Tibial nerve (tissue), 4 donors: ENCODE measurements at regions not wholly inside any gene's neighbourhood (a gene's known extent, or its start where the extent isn't known, plus 50 kb on each side); places are given as distances from the start of the nearest gene placed in this dataset.

Source experiments
- DNase-seq, 2 donors: peaks; one replicate each; pipeline ENCODE4 v3.0.0-alpha.2; 2019; ENCODE audit warnings: low spot score in 2 of 2
- H3K27ac ChIP-seq, 4 donors: fragments of 200-600 bp; sonication (generic) in 3 of 4; one replicate each; pipeline ENCODE4 v1.5.1; 2017 to 2019; ENCODE audit warnings: mild to moderate bottlenecking in 1 of 4
- H3K27me3 ChIP-seq, 2 donors: fragments of 200-600 bp; sonication (generic) in 1 of 2; one replicate each; pipeline versions ENCODE4 v1.5.1 to v1.6.0; 2017 to 2019
- H3K36me3 ChIP-seq, 3 donors: fragments of 200-600 bp; sonication (generic); one replicate each; pipeline ENCODE4 v1.5.1; 2018 to 2019
- H3K4me1 ChIP-seq, 4 donors: fragments of 200-600 bp; sonication (generic) in 3 of 4; one replicate each; pipeline ENCODE4 v1.5.1; 2017 to 2019
- H3K4me3 ChIP-seq, 4 donors: fragments of 200-600 bp; sonication (generic) in 3 of 4; one replicate each; pipeline ENCODE4 v1.5.1; 2017 to 2019; ENCODE audit warnings: mild to moderate bottlenecking in 1 of 4, moderate library complexity in 1 of 4
- H3K9me3 ChIP-seq, 4 donors: fragments of 200-600 bp; sonication (generic) in 3 of 4; one replicate each; pipeline ENCODE4 v1.5.1; 2017 to 2019
- CTCF ChIP-seq, 5 experiments: fragments of 200-600 bp in 3 of 5; fragments of 450-650 bp in 2 of 5; sonication (generic) in 3 of 5; IDR thresholded peaks; one replicate each; pipeline ENCODE4 v1.5.1; 2016 to 2019; ENCODE audit warnings: antibody characterized with exemption in 5 of 5, mild to moderate bottlenecking in 3 of 5, moderate library complexity in 2 of 5
- EP300 ChIP-seq, 2 donors: sonication (generic); formaldehyde crosslinking; IDR thresholded peaks; one replicate each; pipeline ENCODE4 v1.6.1; 2017; ENCODE audit warnings: antibody characterized with exemption in 2 of 2, mild to moderate bottlenecking in 1 of 2
- POLR2A ChIP-seq, 2 donors: fragments of 450-650 bp; IDR thresholded peaks; one replicate each; pipeline ENCODE4 v1.6.1; 2017; ENCODE audit warnings: antibody characterized with exemption in 2 of 2, mild to moderate bottlenecking in 2 of 2, moderate library complexity in 2 of 2
- WGBS, 2 donors: methylation state at CpG; one replicate each; pipeline ENCODE4 v1.1.5; 2018; 5-methylcytosine and 5-hydroxymethylcytosine counted together

- TF ChIP-seq POLR2A (IDR thresholded peaks at IDR 0.05) (no peak), CTCF (IDR thresholded peaks at IDR 0.05) (no peak), EP300 (IDR thresholded peaks at IDR 0.05) (no peak)
- 85 to 87% methylated on average over 13 of the region's 13 CpGs for WGBS, 2 donors
- H3K9me3 ChIP-seq, result no peaks in the 10 kb centered on the region
Observed at GRCh38 chr2:122273785-122274419, 518.5 kb downstream of the TSN start.

GRCh38 chr2:122277956-122278355, 522.5 kb downstream of the TSN start:
- H3K4me1 ChIP-seq, result no peaks in the 10 kb centered on the region
- no peak for DNase-seq
- 69 to 71% methylated on average over 3 of the region's 3 CpGs for WGBS, 2 donors
- H3K9me3 ChIP-seq, result peaks cover 0 to 5% (median 0%) of the 10 kb centered on the region in 4 donors
- TF ChIP-seq EP300 (IDR thresholded peaks at IDR 0.05) (no peak), CTCF (IDR thresholded peaks at IDR 0.05) (no peak), POLR2A (IDR thresholded peaks at IDR 0.05) (no peak)
- no peak overlapping the region for H3K4me3 ChIP-seq
- H3K36me3 ChIP-seq, result no peaks in the 10 kb centered on the region
- no peaks in the 10 kb centered on the region for H3K27me3 ChIP-seq
- H3K27ac ChIP-seq, result no peak overlapping the region

More at GRCh38 chr2:122273785-122274419, 518.5 kb downstream of the TSN start:
- DNase-seq, result no peak
- no peaks in the 10 kb centered on the region for H3K4me1 ChIP-seq
- no peaks in the 10 kb centered on the region for H3K36me3 ChIP-seq
- no peak overlapping the region for H3K4me3 ChIP-seq
- H3K27me3 ChIP-seq, result no peaks in the 10 kb centered on the region
- no peak overlapping the region for H3K27ac ChIP-seq

GRCh38 chr2:122300758-122301157, 545.3 kb downstream of the TSN start:
- Histone ChIP-seq H3K9me3 (peaks cover 0 to 24% (median 4%) of the 10 kb centered on the region in 4 donors), H3K4me1 (no peaks in the 10 kb centered on the region), H3K27me3 (no peaks in the 10 kb centered on the region), H3K36me3 (no peaks in the 10 kb centered on the region), H3K4me3 (no peak overlapping the region), H3K27ac (no peak overlapping the region)
- WGBS, 2 donors, result 91 to 94% methylated on average over 3 of the region's 3 CpGs
- DNase-seq, result no peak
- TF ChIP-seq EP300 (IDR thresholded peaks at IDR 0.05) (no peak), POLR2A (IDR thresholded peaks at IDR 0.05) (no peak), CTCF (IDR thresholded peaks at IDR 0.05) (no peak)

GRCh38 chr2:122307763-122308162, 552.3 kb downstream of the TSN start:
- no peaks in the 10 kb centered on the region for H3K27me3 ChIP-seq
- H3K9me3 ChIP-seq, result peaks cover 0 to 6% (median 0%) of the 10 kb centered on the region in 4 donors
- no peak for DNase-seq
- TF ChIP-seq CTCF (IDR thresholded peaks at IDR 0.05) (no peak), EP300 (IDR thresholded peaks at IDR 0.05) (no peak), POLR2A (IDR thresholded peaks at IDR 0.05) (no peak)
- no peaks in the 10 kb centered on the region for H3K4me1 ChIP-seq
- no peak overlapping the region for H3K27ac ChIP-seq
- H3K4me3 ChIP-seq, result no peak overlapping the region
- H3K36me3 ChIP-seq, result no peaks in the 10 kb centered on the region
- WGBS, 2 donors, result 76 to 77% methylated on average over 8 of the region's 8 CpGs

- H3K27ac ChIP-seq, result no peak overlapping the region
- H3K4me3 ChIP-seq, result no peak overlapping the region
- H3K27me3 ChIP-seq, result no peaks in the 10 kb centered on the region
- no peaks in the 10 kb centered on the region for H3K36me3 ChIP-seq
- no peaks in the 10 kb centered on the region for H3K4me1 ChIP-seq
- no peak for TF ChIP-seq EP300 (IDR thresholded peaks at IDR 0.05)
- no peak for TF ChIP-seq POLR2A (IDR thresholded peaks at IDR 0.05)
- no peak for TF ChIP-seq CTCF (IDR thresholded peaks at IDR 0.05)
- 50 to 54% methylated on average over 5 of the region's 5 CpGs for WGBS, 2 donors
- no peak for DNase-seq
- peaks cover 0 to 2% (median 0%) of the 10 kb centered on the region in 4 donors for H3K9me3 ChIP-seq
Observed at GRCh38 chr2:122315306-122315705, 559.9 kb downstream of the TSN start.
